ENCODE measurements at regions not wholly inside any gene's neighbourhood (a gene's known extent, or its start where the extent isn't known, plus 50 kb on each side); places are given as distances from the start of the nearest gene placed in this dataset.
"Not testable (repeated sequence)": the region's sequence is repeated elsewhere in the genome, so short reads cannot be mapped to it uniquely, and the experiment has no call there.

GRCh38 chr21:10409786-10410185, 111.6 kb upstream of the TPTE start:
- not testable (repeated sequence) for DNase-seq (ENCODE audit: low spot score)

- not testable (repeated sequence) for DNase-seq (ENCODE audit: low spot score)
Measured at GRCh38 chr21:10410354-10410929, 110.9 kb upstream of the TPTE start.

- DNase-seq (ENCODE audit: low spot score), result not testable (repeated sequence)
Measured at GRCh38 chr21:10411776-10412526, 109.4 kb upstream of the TPTE start.

- not testable (repeated sequence) for DNase-seq (ENCODE audit: low spot score)
Measured at GRCh38 chr21:10412928-10413246, 108.5 kb upstream of the TPTE start.

- DNase-seq (ENCODE audit: low spot score), result not testable (repeated sequence)
Measured at GRCh38 chr21:10413247-10414120, 107.9 kb upstream of the TPTE start.

GRCh38 chr21:10414121-10414924, 107.1 kb upstream of the TPTE start:
- not testable (repeated sequence) for DNase-seq (ENCODE audit: low spot score)

GRCh38 chr21:10414925-10415254, 106.5 kb upstream of the TPTE start:
- not testable (repeated sequence) for DNase-seq (ENCODE audit: low spot score)

- not testable (repeated sequence) for DNase-seq (ENCODE audit: low spot score)
Measured at GRCh38 chr21:10415456-10415855, 105.9 kb upstream of the TPTE start.

GRCh38 chr21:10415859-10416258, 105.5 kb upstream of the TPTE start:
- DNase-seq (ENCODE audit: low spot score), result not testable (repeated sequence)

GRCh38 chr21:10416691-10417447, 104.5 kb upstream of the TPTE start:
- DNase-seq (ENCODE audit: low spot score), result not testable (repeated sequence)

- DNase-seq (ENCODE audit: low spot score), result not testable (repeated sequence)
Measured at GRCh38 chr21:10417551-10418002, 103.8 kb upstream of the TPTE start.

- DNase-seq (ENCODE audit: low spot score), result not testable (repeated sequence)
Measured at GRCh38 chr21:10418250-10419048, 102.9 kb upstream of the TPTE start.

- DNase-seq (ENCODE audit: low spot score), result not testable (repeated sequence)
Measured at GRCh38 chr21:10421199-10421598, 100.2 kb upstream of the TPTE start.

- not testable (repeated sequence) for DNase-seq (ENCODE audit: low spot score)
Measured at GRCh38 chr21:10421601-10422000, 99.8 kb upstream of the TPTE start.

GRCh38 chr21:10424097-10424886, 97.1 kb upstream of the TPTE start:
- DNase-seq (ENCODE audit: low spot score), result not testable (repeated sequence)

GRCh38 chr21:10424887-10425145, 96.6 kb upstream of the TPTE start:
- DNase-seq (ENCODE audit: low spot score), result not testable (repeated sequence)

GRCh38 chr21:10425856-10426255, 95.5 kb upstream of the TPTE start:
- DNase-seq (ENCODE audit: low spot score), result no peak

GRCh38 chr21:10426812-10427211, 94.6 kb upstream of the TPTE start:
- DNase-seq (ENCODE audit: low spot score), result not testable (repeated sequence)

GRCh38 chr21:10427277-10427676, 94.1 kb upstream of the TPTE start:
- DNase-seq (ENCODE audit: low spot score), result not testable (repeated sequence)

All from hematopoietic multipotent progenitor cell treated with erythropoietin and hydrocortisone succinate and interleukin-3 and kit ligand, for 17 days (in vitro differentiated cells).